ENCODE measurements at regions not wholly inside any gene's neighbourhood (a gene's known extent, or its start where the extent isn't known, plus 50 kb on each side); places are given as distances from the start of the nearest gene placed in this dataset.
A peak's percentile ranks its signal among the peaks of the same experiment; 100 is the strongest.

DNA sequence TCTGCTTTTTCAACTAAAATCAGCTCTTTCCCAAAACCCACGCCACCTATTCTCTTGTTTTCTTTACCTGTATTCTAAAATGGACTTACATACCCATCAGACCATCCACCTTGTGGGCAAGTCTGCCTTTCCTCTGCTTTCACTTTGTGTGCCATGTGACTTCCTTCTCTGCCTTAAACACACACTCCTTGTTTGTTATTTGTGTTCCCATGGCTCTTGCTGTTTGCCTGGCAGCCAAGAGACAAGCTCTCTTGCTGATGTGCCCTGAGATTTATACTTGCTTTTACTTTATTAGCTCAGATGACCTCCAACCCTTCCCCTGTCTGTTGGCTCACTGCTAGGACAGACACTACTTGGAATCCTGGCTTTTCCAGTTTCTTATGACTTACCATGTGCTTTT lies 309.7 kb upstream of the LRRTM4 start (continued):
- TF ChIP-seq, protein P1, sequence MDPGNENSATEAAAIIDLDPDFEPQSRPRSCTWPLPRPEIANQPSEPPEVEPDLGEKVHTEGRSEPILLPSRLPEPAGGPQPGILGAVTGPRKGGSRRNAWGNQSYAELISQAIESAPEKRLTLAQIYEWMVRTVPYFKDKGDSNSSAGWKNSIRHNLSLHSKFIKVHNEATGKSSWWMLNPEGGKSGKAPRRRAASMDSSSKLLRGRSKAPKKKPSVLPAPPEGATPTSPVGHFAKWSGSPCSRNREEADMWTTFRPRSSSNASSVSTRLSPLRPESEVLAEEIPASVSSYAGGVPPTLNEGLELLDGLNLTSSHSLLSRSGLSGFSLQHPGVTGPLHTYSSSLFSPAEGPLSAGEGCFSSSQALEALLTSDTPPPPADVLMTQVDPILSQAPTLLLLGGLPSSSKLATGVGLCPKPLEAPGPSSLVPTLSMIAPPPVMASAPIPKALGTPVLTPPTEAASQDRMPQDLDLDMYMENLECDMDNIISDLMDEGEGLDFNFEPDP (CRISPR knock-in tag; conservative IDR thresholded peaks at IDR 0.05) = no peak
- TF ChIP-seq RBFOX2 (IDR thresholded peaks at IDR 0.05; ENCODE audit: low read depth, low read length) = no peak
- no peak for TF ChIP-seq MIXL1 (CRISPR knock-in tag; IDR thresholded peaks at IDR 0.05)
- no peak for TF ChIP-seq TBL1XR1 (IDR thresholded peaks at IDR 0.05; ENCODE audit: borderline replicate concordance, low read length, partially characterized antibody)
- no peak for TF ChIP-seq TEF (CRISPR knock-in tag; IDR thresholded peaks at IDR 0.05)
- no peak for TF ChIP-seq FOXA1 (IDR thresholded peaks at IDR 0.05)
- TF ChIP-seq FOXA1 (CRISPR knock-in tag; IDR thresholded peaks at IDR 0.05) = 0 out of 2 replicates have a peak, but pooled peaks have one; percentile 15
- peak; percentile 56; the same call in 1 of the 2 replicates for TF ChIP-seq RFX1 (IDR thresholded peaks at IDR 0.05)
- no peak for TF ChIP-seq ZSCAN31 (CRISPR knock-in tag; IDR thresholded peaks at IDR 0.05; ENCODE audit: low read depth)
- TF ChIP-seq SUZ12 (IDR thresholded peaks at IDR 0.05; ENCODE audit: low read depth, low read length) = no peak
- TF ChIP-seq HDAC6 (IDR thresholded peaks at IDR 0.05; ENCODE audit: low read depth, low read length) = no peak
- no peak for TF ChIP-seq ASH2L (IDR thresholded peaks at IDR 0.05; ENCODE audit: insufficient read length, low read depth, low read length)
- no peak for TF ChIP-seq TSC22D2 (CRISPR knock-in tag; IDR thresholded peaks at IDR 0.05; ENCODE audit: borderline replicate concordance)
- no peak for TF ChIP-seq DNMT1 (CRISPR knock-in tag; IDR thresholded peaks at IDR 0.05)
- TF ChIP-seq, protein P2, sequence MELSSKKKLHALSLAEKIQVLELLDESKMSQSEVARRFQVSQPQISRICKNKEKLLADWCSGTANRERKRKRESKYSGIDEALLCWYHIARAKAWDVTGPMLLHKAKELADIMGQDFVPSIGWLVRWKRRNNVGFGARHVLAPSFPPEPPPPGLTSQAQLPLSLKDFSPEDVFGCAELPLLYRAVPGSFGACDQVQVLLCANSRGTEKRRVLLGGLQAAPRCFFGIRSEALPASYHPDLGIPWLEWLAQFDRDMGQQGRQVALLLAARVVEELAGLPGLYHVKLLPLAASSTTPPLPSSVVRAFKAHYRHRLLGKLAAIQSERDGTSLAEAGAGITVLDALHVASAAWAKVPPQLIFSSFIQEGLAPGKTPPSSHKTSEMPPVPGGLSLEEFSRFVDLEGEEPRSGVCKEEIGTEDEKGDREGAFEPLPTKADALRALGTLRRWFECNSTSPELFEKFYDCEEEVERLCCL (CRISPR knock-in tag; IDR thresholded peaks at IDR 0.05; ENCODE audit: borderline replicate concordance) = no peak
- no peak for TF ChIP-seq ZNF282 (IDR thresholded peaks at IDR 0.05; ENCODE audit: partially characterized antibody)
- TF ChIP-seq ZFP37 (CRISPR knock-in tag; IDR thresholded peaks at IDR 0.05; ENCODE audit: borderline replicate concordance) = no peak

All from HepG2 (cell line).